IPS DF 19.7 (cell line): ENCODE measurements at regions not wholly inside any gene's neighbourhood (a gene's known extent, or its start where the extent isn't known, plus 50 kb on each side); places are given as distances from the start of the nearest gene placed in this dataset.

Experiments used
- DNase-seq: peaks from one replicate; pipeline ENCODE4 v3.0.0-alpha.2; 2013; ENCODE audit warnings: low read depth, low spot score

DNA sequence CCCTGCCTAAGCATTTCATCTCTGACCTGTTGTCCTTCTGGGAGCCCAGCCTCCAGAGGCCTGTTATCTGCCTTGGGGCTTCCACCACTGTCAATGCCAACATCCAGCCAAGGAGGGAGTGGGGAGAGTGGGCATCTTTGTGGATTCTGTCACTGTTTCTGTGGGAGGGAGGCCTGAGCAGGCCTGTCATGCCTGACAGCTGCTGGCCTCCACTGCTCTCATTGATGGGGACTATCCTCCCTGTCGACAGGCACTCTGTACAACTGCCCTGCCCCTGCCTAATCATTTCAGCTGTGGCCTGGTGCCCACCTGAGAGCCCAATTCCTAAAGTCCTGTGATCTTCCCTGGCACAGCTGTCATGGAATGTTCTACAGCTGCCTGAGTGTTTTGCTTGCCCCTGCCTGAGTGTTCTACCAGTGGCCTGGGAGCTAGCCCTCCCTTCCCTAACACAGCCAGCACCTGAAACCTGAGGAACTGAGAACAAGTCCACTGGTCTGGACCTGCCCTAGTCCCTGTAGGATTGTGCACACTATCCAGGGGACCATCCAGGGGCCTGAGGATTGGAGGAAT lies 145.3 kb downstream of the FAM83B start:
- no peak for DNase-seq

DNA sequence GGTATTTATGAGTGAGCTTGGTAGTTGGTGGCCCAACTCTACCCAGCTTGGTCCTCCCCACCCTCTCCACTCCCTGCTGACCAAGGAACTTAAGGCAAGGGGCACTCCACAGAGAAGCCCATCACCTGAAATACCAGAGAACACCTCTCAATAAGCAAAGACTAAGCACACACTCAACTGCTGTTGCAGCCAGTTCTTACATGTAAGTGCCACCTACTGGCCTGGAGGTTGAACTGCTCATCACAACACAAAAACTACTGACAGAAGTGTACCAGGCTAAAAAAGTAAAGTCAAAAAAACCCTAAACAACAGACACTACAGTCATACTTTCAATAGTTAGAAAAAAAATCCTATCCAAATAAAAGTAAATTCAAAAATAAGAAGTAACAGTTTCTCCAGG lies 146.2 kb downstream of the FAM83B start:
- DNase-seq = peak; percentile 9

DNA sequence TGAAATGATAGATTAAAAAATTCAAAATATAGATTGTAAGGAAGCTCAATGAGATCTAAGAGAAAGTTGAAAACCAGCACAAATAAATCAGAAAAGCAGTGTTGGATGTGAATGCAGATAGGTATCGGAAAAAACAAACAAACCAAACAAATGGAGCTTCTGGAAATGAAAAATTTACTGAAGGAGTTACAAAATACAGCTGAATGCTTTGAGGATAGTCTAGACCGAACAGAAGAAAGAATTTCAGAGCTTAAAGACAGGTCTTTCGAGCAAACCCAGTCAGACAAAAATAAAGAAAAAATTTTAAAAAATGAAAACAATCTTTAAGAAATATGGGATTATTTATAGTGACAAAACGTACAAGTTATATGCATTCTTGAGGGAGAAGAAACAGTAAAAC lies 146.7 kb downstream of the FAM83B start:
- DNase-seq = no peak

DNA sequence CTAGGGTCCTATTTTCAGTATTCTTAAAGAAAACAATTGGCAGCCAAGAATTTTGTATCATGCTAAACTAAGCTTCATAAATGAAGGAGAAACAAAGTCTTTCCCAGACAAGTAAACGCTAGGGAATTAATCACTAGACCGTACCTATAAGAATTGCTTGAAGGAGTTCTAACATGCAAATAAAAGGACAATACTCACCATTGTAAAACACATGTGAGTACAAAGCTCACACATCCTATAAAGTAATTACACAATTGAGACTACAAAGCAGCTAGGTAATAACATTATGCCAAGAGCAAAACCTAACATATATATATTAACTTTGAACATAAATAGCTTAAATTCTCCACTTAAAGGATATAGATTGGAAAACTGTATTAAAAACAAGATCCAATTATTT lies 147.4 kb downstream of the FAM83B start:
- no peak for DNase-seq

DNA sequence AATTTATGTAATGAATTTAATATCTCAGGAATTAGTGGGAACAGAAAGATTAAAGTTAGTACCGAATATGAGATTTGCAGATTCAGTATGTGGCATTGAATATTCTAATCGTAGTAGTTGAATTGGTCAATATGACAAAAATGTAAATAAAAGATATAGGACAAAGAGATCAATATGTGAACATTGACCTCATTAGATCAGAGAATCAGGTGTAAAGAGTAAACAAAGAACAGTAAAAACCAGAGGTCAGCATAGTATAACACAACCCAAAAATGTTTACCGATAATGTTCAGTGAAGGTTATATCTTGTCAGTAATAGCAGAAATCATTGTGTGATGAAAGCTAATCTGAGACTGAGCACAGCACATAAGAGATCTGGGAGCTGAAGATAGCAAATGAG lies 152.0 kb downstream of the FAM83B start:
- DNase-seq = no peak

DNA sequence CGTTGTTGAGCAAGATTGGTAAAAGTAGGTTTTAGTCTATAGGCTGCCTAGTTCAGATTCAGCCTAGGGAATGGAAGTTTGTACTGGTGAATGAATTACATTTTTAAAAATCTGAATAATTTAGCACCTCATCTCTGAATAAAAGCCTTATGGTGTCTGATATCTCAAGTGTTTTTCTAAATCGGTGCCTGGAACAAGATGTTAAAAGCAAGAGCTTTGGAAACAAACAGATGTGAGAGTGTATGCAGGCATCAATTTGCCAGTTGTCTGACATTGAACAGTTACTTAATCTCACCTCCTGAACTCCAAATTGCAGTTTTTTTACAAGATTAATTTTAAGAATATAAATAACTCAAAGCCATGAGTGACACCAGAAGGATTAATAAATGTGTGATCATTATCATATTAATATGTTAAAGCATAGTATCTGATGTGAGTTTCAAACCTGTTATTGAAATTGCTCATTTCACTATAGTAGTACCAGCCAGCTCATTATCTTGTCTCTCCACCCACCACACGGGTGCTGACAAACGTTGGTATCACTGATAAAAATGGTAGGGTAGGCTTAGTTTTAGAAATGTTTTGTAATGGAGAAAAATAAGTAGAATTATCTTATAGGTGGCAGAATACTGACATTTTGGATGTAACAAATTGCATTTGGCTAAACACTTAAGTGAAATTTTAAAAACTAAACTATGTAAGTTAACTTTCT lies 157.3 kb downstream of the FAM83B start:
- DNase-seq = no peak

DNA sequence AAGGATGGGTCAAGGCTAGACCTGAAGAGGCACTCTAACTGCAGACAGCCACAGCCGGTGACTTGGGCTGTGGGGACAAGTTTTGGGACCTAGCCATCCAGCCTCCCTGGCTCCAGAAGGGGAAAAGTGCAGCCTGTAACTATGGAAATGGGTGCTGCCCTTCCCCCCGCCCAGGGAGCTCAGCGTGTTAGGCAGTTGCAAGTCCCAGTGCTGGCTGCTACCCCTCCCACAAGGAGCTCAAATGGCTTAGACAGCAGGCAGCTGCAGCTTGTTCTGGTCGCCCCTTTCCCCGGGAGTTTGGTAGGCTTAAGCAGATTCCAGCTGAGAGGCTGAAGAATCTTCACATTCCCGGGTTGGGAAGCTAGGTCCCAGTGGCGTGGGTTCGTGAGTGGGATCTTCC lies 162.6 kb downstream of the FAM83B start:
- DNase-seq = no peak

DNA sequence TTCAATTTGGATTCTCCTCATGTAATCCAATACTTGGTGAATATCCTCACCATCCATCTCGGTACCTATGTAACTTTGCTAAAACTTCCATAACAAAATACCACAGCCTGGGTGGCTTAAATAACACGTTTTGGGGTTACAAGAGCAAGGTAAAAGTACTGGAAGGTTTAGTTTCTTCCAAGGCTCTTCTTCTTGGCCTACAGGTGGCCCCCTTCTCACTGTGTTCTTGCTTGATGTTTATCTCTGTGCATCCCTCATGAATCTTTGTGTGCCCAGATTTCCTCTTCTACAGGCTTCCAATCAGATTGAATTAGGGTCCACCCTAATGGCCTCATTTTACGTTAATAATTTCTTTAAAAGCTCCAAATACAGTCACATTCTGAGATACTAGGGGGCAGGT lies 163.3 kb upstream of the HCRTR2 start:
- DNase-seq = no peak

DNA sequence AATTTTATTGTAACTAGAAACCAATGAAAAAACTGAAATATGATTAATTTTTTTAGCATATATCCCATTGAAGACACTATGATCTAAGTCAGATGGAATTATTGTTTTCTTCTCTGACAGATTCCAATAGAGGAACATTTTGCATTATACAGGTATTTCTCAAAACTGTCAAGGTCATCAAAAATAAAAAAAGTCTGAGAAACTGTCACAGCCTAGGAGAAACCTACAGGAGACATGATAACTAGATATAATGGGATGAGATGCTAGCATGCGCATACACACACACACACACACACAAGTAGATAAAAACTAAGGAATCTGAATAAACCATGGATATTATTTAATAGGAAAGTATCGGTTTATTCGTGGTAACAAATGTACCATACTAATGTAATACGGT lies 161.9 kb upstream of the HCRTR2 start:
- DNase-seq = no peak

DNA sequence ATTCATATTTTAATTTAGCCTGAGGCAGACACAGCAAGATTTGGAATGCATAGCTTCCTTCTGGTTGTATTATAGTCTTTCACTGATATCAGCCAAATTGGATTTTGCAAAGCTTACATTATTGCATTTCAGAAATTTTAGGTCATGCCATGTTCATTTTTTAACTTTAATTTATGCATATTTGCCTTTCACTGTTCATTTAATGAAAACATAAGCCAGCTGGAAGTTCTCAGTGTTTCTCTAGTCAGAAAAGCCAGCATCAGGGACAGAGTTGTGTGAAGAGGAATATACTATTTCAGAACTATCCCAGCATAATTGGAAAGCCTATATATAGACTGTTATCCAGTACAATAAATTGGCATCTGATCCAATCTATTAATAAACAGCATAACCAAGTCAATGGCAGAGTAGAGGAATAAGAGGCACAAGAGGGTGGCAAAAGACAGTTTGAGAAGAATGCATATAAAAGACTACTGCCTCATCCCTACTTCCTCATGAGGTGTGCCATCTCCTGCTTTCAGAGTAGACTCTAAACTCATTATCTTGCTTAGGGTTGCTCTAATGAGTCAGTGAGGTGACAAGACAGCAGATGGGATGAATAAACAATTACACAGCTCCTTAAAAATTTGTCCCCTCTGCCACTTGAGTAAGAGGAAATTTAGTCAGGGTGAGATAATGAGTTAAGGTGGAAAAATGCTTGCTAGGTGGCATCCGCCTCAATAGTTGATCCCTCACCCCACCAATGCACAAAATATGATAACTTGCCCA lies 159.8 kb upstream of the HCRTR2 start:
- DNase-seq = no peak

DNA sequence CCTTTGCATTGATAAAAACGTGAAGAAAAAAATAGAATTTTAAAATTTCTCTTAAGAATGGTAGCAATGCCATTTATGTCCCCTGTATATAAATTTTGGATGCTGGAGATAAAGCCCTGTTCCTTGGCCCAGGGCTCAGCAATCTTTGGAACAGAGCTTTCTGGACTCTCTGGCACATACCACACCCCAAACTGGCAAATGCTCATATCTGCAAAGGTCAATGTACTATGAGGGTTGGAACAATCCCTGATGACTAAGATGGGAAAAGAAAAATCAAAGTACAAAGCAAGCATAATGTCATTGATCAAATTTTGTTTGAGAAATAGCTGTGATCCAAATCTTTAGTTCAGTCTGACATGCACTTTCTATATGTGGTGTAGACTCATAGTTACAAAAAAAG lies 158.1 kb upstream of the HCRTR2 start:
- no peak for DNase-seq

DNA sequence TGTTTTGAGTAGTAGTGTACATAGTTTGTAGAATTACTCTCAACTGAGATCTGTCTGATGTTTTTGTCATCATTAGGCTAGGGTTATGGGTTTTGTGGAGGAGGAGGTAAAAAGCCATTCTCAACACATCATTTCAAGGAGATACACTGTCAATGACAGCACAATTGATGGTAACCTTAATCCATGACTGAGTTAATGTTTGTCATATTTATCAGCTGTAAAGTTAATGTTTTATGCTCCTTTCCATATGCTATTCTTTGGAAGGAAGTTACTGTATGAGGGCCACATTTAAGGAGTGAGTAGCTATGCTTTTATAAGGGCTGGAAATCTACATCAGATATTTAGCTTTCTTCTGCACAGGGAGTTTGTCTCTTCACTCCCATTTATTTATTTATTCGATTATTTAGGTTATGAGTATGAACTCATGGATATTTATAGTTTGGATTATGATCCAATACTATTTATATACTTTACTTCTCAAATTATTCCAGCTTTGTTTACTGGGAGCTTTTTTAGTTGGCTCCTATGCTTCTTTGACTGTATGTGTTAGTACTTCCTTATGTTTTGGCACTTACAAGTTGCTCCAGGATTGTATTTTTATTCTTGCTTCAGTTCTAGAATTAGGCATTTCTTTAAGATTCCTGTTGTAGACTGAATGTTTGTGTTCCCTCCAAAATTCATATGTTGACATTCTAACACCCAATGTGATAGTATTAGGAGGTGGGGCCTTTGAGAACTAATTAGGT lies 156.6 kb upstream of the HCRTR2 start:
- DNase-seq = no peak

DNA sequence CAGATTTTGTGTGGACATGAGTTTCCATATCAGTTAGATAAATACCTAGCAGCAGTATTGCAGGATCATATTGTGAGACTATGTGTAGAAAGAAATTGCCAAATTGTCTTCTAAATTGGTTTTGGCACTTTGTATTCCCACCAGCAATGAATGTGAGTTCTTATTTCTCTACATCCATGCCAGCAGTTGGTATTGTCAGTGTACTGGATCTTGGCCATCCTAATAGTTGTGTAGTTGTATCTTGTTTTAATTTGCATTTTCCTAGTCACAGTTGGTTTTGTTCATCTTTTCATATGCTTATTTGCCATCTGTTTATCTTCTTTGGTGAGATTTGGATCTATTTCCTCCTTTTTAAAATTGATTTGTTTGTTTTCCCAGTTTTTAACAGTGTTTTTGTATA lies 154.7 kb upstream of the HCRTR2 start:
- DNase-seq = no peak

DNA sequence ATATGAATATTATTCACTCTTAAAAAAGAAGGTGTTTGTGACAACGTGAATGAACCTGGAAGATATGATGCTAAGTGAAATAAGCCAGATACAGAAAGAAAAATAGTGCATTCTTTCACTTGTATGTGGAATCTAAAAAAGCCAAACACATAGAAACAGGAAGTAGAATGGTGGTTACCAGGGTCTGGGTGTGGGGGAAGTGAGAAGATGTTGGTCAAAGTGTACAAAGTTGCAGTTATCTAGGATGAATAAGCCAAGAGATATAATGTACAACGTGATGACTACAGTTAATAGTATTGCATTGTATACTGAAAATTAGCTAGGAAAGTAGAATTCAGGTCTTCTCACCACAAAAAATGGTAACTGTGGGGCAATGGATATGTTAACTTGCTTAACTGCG lies 151.1 kb upstream of the HCRTR2 start:
- DNase-seq = no peak

DNA sequence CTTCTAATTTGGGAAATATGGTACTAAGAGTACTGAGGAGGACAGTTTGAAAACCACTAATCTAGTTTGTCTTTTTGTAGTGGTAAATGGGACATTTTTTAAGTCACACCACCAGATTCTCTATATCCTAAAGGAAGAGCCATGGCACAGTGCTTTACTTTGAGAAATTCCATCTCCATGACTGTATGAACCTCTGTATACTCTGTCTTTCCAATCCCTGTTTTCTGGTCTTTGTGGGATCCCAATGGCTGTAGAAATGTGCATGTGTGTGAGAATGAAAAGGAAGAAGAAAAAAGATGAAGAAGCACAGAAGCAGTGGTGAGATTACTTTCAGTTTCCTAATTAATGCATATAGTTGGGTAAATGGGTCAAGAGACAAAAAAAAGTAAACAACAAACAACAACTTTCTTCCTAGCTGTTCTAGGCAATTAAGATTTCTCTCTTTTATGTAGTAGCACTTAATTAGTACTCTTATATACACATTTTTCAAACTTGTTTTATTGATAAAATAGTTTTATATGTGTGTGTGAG lies 141.2 kb upstream of the HCRTR2 start:
- DNase-seq = no peak

DNA sequence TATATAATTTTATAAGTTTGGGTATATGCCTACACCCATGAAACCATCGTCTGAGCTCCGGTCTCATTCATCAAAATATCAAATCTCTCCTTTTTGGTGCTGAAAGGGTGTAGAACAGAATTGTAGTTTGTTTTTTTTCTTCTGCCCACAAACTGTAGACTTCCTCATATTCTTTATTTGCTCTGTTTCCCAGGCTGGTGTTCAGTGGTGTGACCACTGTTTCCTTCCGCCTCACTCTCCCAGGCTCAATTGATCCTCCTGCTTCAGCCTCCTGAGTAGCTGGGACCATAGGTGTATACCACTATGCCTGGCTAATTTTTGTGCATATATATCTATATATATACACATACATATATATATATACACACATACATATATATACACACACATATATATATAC lies 139.6 kb upstream of the HCRTR2 start:
- DNase-seq = no peak

DNA sequence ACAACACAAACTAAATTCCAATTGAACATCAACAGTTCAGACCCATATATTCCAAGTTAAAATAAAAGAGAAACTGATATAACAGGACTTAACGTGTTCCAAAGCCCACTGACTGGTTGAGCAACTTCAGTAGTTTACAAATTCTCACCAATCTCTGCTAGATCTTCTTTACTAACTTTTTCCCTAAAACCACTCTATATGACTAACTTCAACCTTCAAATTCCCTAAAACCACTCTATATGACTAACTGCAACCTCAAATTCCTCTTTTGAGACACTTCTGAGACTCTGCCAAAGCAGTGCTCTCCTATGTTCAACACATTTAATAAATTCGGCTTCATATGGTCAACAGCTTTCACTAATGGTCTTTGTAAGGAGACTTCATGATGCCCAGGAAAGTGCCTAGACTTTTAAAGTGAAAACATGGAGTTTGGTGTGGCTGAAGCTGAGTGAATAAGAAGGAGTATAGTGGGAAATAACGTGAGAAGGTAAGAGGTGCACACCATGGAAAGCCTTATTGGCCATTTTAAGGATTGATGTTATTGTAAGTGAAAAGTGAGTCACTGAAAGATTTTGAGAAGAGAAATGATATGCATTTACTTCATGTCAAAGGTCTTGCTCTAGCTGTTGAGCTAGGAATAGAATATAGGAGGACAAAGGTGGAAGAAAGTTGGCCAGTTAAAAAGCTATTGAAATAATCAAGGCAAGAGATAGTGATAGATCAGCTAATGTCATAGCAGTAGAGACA lies 134.0 kb upstream of the HCRTR2 start:
- no peak for DNase-seq

DNA sequence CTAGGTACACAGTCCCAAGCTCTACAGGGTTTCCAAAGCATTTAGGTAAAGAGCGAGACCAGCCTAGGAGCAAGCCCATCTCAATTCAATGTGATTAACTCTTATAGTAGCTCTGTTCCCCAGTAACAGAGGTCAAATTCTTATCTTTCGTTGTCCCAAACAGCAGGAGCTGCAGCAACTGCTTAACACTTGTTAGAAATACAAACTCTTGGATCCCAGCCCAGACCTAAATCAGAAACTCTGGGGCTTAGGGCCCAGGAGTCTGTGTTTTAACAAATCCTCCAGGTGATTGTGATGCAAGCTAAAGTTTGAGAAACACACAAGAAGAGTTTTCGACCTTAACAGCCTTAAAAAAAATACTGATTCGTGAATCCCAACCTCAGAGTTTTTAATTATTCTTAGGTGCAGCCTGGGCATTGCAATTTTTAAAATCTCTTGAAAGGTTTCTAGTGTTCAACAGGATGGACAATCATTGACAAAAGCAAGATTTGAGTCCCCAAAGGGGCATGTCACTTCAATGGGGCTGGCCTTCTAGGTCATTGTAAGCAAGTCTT lies 127.4 kb upstream of the HCRTR2 start:
- no peak for DNase-seq

DNA sequence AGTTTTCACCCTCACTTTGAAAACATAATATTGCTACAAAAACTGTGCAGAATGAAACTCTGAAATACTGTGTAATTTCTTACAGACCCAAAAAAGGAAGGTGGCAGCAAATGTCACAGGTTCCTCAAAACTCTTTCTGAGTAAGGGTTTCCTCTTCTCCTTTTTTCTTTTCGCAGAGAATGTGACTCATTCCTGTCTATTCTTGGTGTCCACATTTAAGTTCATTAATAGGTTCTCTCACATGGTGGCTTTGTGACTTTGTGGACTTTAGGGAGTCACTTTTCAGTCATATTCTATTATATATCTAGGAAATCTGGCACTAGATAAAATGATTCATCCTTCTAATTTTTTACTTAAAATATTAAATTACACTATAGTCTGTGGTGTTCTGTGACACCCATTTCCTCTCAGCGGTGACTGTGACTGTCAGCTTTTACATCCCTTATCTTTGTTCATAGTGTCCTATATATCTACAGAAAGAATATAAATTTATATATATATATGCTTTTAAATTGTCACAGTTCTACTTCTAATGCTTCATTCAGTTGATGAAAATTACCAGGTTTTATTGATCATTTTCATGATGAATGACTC lies 126.8 kb upstream of the HCRTR2 start:
- DNase-seq = no peak

DNA sequence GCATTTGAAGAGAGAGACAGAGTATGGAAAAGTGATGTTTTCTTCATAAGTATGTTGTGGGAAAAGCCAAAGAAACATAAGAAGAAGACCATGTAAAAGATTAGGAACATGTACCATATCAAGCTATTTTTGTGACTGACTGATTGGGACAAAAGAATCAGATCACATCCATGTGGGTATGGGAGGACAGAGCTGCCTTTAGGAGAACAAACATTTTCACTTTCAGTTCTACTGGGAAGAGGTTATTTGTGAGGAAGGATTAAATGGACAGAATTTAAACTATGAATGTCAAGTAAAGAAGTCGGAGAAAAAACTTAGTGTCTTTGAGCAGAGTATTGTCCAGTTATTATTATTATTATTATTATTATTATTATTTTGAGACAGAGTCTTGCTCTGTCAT lies 124.4 kb upstream of the HCRTR2 start:
- no peak for DNase-seq

DNA sequence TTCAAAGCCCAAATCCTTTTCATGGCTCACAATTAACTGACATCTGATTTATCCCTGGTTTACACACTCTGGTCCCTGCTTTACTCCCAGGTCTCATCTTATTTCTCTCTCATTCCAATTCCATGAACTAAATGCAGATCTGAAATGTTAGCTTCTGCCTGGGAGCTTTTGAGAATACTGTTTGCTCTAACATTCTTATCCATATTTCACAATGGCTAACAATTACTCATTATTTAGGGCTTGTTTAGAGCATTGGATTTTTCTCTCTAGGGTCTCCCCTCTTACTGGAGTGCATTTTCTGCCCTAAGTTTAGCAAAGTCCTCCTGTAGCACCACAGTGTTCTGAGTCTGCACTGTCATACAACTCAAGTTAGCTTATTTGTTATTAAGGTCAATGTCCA lies 121.5 kb upstream of the HCRTR2 start:
- DNase-seq = no peak
